ENCODE measurements at regions not wholly inside any gene's neighbourhood (a gene's known extent, or its start where the extent isn't known, plus 50 kb on each side); places are given as distances from the start of the nearest gene placed in this dataset.
"Not testable (repeated sequence)": the region's sequence is repeated elsewhere in the genome, so short reads cannot be mapped to it uniquely, and the experiment has no call there.

- DNase-seq (ENCODE audit: low read depth, low spot score) = no peak
- no peak overlapping the region for H3K4me3 ChIP-seq
- no peaks in the 10 kb centered on the region for H3K36me3 ChIP-seq (ENCODE audit: insufficient read depth, low read length)
- no peak overlapping the region for H3K9ac ChIP-seq (ENCODE audit: insufficient read length)
- H3K27ac ChIP-seq = no peak overlapping the region
- TF ChIP-seq POLR2AphosphoS5 (IDR thresholded peaks at IDR 0.05; ENCODE audit: borderline replicate concordance, low read depth, low read length) (no peak), EZH2 (IDR thresholded peaks at IDR 0.05) (no peak), FOXP2 (optimal IDR thresholded peaks at IDR 0.05; ENCODE audit: control extremely low read depth, extremely low read length, insufficient read depth) (no peak)
- H3K9me3 ChIP-seq (ENCODE audit: low read depth, low read length) = no peaks in the 10 kb centered on the region
Observed at GRCh38 chr3:177789500-177789899, 592.2 kb upstream of the TBL1XR1 start.

- TF ChIP-seq EZH2 (IDR thresholded peaks at IDR 0.05) (no peak), FOXP2 (optimal IDR thresholded peaks at IDR 0.05; ENCODE audit: control extremely low read depth, extremely low read length, insufficient read depth) (no peak), POLR2AphosphoS5 (IDR thresholded peaks at IDR 0.05; ENCODE audit: borderline replicate concordance, low read depth, low read length) (no peak)
- Histone ChIP-seq H3K4me3 (no peak overlapping the region), H3K9ac (ENCODE audit: insufficient read length) (no peak overlapping the region), H3K27ac (no peak overlapping the region), H3K36me3 (ENCODE audit: insufficient read depth, low read length) (no peaks in the 10 kb centered on the region), H3K9me3 (ENCODE audit: low read depth, low read length) (no peaks in the 10 kb centered on the region)
- DNase-seq (ENCODE audit: low read depth, low spot score) = no peak
Observed at GRCh38 chr3:177792311-177793030, 595.2 kb upstream of the TBL1XR1 start.

- no peak overlapping the region for H3K4me3 ChIP-seq
- TF ChIP-seq POLR2AphosphoS5 (IDR thresholded peaks at IDR 0.05; ENCODE audit: borderline replicate concordance, low read depth, low read length) = no peak
- TF ChIP-seq EZH2 (IDR thresholded peaks at IDR 0.05) = no peak
- no peak for TF ChIP-seq FOXP2 (optimal IDR thresholded peaks at IDR 0.05; ENCODE audit: control extremely low read depth, extremely low read length, insufficient read depth)
- H3K36me3 ChIP-seq (ENCODE audit: insufficient read depth, low read length) = no peaks in the 10 kb centered on the region
- no peaks in the 10 kb centered on the region for H3K9me3 ChIP-seq (ENCODE audit: low read depth, low read length)
- DNase-seq (ENCODE audit: low read depth, low spot score) = no peak
- H3K27ac ChIP-seq = no peak overlapping the region
- H3K9ac ChIP-seq (ENCODE audit: insufficient read length) = no peak overlapping the region
Observed at GRCh38 chr3:177793451-177793850, 596.2 kb upstream of the TBL1XR1 start.

- TF ChIP-seq FOXP2 (optimal IDR thresholded peaks at IDR 0.05; ENCODE audit: control extremely low read depth, extremely low read length, insufficient read depth) = no peak
- TF ChIP-seq EZH2 (IDR thresholded peaks at IDR 0.05) = no peak
- TF ChIP-seq POLR2AphosphoS5 (IDR thresholded peaks at IDR 0.05; ENCODE audit: borderline replicate concordance, low read depth, low read length) = no peak
Observed at GRCh38 chr3:177795216-177795615, 597.9 kb upstream of the TBL1XR1 start.

GRCh38 chr3:177795859-177796258 lies 598.6 kb upstream of the TBL1XR1 start:
- H3K9ac ChIP-seq (ENCODE audit: insufficient read length) = no peak overlapping the region
- TF ChIP-seq POLR2AphosphoS5 (IDR thresholded peaks at IDR 0.05; ENCODE audit: borderline replicate concordance, low read depth, low read length) = no peak
- no peak for TF ChIP-seq EZH2 (IDR thresholded peaks at IDR 0.05)
- TF ChIP-seq FOXP2 (optimal IDR thresholded peaks at IDR 0.05; ENCODE audit: control extremely low read depth, extremely low read length, insufficient read depth) = no peak
- H3K36me3 ChIP-seq (ENCODE audit: insufficient read depth, low read length) = no peaks in the 10 kb centered on the region
- DNase-seq (ENCODE audit: low read depth, low spot score) = no peak
- no peak overlapping the region for H3K4me3 ChIP-seq
- H3K27ac ChIP-seq = no peak overlapping the region
- H3K9me3 ChIP-seq (ENCODE audit: low read depth, low read length) = no peaks in the 10 kb centered on the region

More at GRCh38 chr3:177795216-177795615, 597.9 kb upstream of the TBL1XR1 start:
- DNase-seq (ENCODE audit: low read depth, low spot score) = no peak
- no peak overlapping the region for H3K4me3 ChIP-seq
- no peak overlapping the region for H3K9ac ChIP-seq (ENCODE audit: insufficient read length)
- H3K9me3 ChIP-seq (ENCODE audit: low read depth, low read length) = no peaks in the 10 kb centered on the region
- no peak overlapping the region for H3K27ac ChIP-seq
- H3K36me3 ChIP-seq (ENCODE audit: insufficient read depth, low read length) = no peaks in the 10 kb centered on the region

GRCh38 chr3:177800147-177800546 lies 602.9 kb upstream of the TBL1XR1 start:
- H3K9ac ChIP-seq (ENCODE audit: insufficient read length); H3K27ac ChIP-seq; H3K36me3 ChIP-seq (ENCODE audit: insufficient read depth, low read length); DNase-seq (ENCODE audit: low read depth, low spot score); H3K9me3 ChIP-seq (ENCODE audit: low read depth, low read length); H3K4me3 ChIP-seq: not testable (repeated sequence)

- Histone ChIP-seq H3K9me3 (ENCODE audit: low read depth, low read length) (no peaks in the 10 kb centered on the region), H3K9ac (ENCODE audit: insufficient read length) (no peak overlapping the region), H3K27ac (no peak overlapping the region), H3K4me3 (no peak overlapping the region), H3K36me3 (ENCODE audit: insufficient read depth, low read length) (no peaks in the 10 kb centered on the region)
- TF ChIP-seq FOXP2 (optimal IDR thresholded peaks at IDR 0.05; ENCODE audit: control extremely low read depth, extremely low read length, insufficient read depth) = no peak
- TF ChIP-seq EZH2 (IDR thresholded peaks at IDR 0.05) = no peak
- TF ChIP-seq POLR2AphosphoS5 (IDR thresholded peaks at IDR 0.05; ENCODE audit: borderline replicate concordance, low read depth, low read length) = no peak
- no peak for DNase-seq (ENCODE audit: low read depth, low spot score)
Observed at GRCh38 chr3:177800561-177800960, 603.3 kb upstream of the TBL1XR1 start.

- Histone ChIP-seq H3K27ac (no peak overlapping the region), H3K9ac (ENCODE audit: insufficient read length) (no peak overlapping the region), H3K4me3 (no peak overlapping the region), H3K36me3 (ENCODE audit: insufficient read depth, low read length) (no peaks in the 10 kb centered on the region), H3K9me3 (ENCODE audit: low read depth, low read length) (no peaks in the 10 kb centered on the region)
- no peak for DNase-seq (ENCODE audit: low read depth, low spot score)
- no peak for TF ChIP-seq POLR2AphosphoS5 (IDR thresholded peaks at IDR 0.05; ENCODE audit: borderline replicate concordance, low read depth, low read length)
- TF ChIP-seq FOXP2 (optimal IDR thresholded peaks at IDR 0.05; ENCODE audit: control extremely low read depth, extremely low read length, insufficient read depth) = no peak
- no peak for TF ChIP-seq EZH2 (IDR thresholded peaks at IDR 0.05)
Observed at GRCh38 chr3:177802151-177802900, 605.0 kb upstream of the TBL1XR1 start.

Measured in SK-N-MC (cell line).